Activated naive CD8-positive, alpha-beta T cell treated with anti-CD3 and anti-CD28 coated beads, Interleukin-2, amount 10 ng/mL, durations not matched to agents 7 days and 5 days (primary cell): ENCODE measurements at regions not wholly inside any gene's neighbourhood (a gene's known extent, or its start where the extent isn't known, plus 50 kb on each side); places are given as distances from the start of the nearest gene placed in this dataset.
"Not testable (repeated sequence)": the region's sequence is repeated elsewhere in the genome, so short reads cannot be mapped to it uniquely, and the experiment has no call there.

Experiments used
- ATAC-seq: fragments of 150-1000 bp; cut with Tn5 transposase; one replicate; pipeline ENCODE4 v1.10.0; 2021; ENCODE audit warnings: low read depth, moderate library complexity
- POLR2A ChIA-PET: fragments of 350-600 bp; sonication (Branson Sonifier 250); formaldehyde crosslinking; loops from one replicate; lab custom pipeline; 2021; ENCODE audit warnings: antibody characterized with exemption; lab: Charles Lee
- DNase-seq: peaks from one replicate; pipeline ENCODE4 v3.0.0; 2021
- H3K27ac Mint-ChIP-seq: one replicate; pipeline ENCODE4 v1.8.0; 2022; ENCODE audit warnings: mild to moderate bottlenecking, mixed read lengths
- H3K27me3 Mint-ChIP-seq: one replicate; pipeline ENCODE4 v1.8.0; 2022; ENCODE audit warnings: mild to moderate bottlenecking, moderate library complexity, mixed read lengths
- H3K36me3 Mint-ChIP-seq: one replicate; pipeline ENCODE4 v1.8.0; 2021; ENCODE audit warnings: mild to moderate bottlenecking, mixed read lengths
- H3K4me1 Mint-ChIP-seq: one replicate; pipeline ENCODE4 v1.8.0; 2021; ENCODE audit warnings: mixed read lengths
- H3K4me3 Mint-ChIP-seq: one replicate; pipeline ENCODE4 v1.8.0; 2022; ENCODE audit warnings: mild to moderate bottlenecking, moderate library complexity, mixed read lengths
- H3K9me3 Mint-ChIP-seq: one replicate; pipeline ENCODE4 v1.8.0; 2021; ENCODE audit warnings: mixed read lengths

DNA sequence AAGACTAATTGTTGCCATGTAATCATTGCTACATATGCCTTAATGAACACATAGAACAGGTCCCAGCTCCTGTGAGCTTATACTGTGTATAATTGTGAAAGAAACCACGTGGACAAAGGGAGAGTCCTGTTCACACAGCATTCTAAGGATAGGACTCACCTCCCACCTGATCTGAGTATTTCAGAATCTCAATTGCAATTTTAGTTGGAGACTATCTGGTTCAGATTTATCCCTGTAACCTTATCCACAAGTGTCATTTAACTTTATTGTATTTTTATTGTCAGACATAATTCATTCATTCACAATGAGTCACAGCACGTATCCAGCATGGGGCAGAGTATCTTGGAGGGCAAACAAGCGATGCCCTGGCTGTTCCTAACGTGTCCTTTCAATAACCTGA is 448.3 kb downstream of the NTRK2 start:
- Mint-ChIP-seq H3K4me3 (no peak overlapping the region), H3K9me3 (no peaks in the 10 kb centered on the region), H3K36me3 (no peaks in the 10 kb centered on the region), H3K27me3 (peaks cover 6% of the 10 kb centered on the region), H3K27ac (no peak overlapping the region), H3K4me1 (no peaks in the 10 kb centered on the region)
- DNase-seq (no peak), ATAC-seq (no peak)
- POLR2A ChIA-PET, result no interaction called here

DNA sequence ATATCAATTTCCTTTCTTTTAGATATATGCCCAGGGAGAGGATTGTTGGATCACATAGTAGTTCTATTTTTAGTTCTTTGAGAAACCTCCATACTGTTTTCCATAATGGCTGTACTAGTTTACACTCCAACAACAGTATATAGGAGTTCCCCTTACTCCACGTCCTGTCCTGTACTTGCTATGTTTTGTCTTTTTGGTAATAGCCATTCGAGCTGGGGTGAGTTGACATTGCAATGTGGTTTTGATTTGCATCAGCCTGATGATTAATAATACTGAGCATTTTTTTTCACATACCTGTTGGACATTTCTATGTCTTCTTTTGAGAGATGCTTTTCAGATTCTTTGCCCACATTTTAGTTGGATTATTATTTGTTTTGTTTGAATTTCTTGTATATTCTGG is 445.9 kb downstream of the NTRK2 start:
- Mint-ChIP-seq H3K4me1 (no peaks in the 10 kb centered on the region), H3K9me3 (no peaks in the 10 kb centered on the region), H3K4me3 (no peak overlapping the region), H3K36me3 (no peaks in the 10 kb centered on the region), H3K27me3 (peaks cover 7% of the 10 kb centered on the region), H3K27ac (no peak overlapping the region)
- POLR2A ChIA-PET, result no interaction called here
- ATAC-seq, result no peak
- DNase-seq, result no peak

DNA sequence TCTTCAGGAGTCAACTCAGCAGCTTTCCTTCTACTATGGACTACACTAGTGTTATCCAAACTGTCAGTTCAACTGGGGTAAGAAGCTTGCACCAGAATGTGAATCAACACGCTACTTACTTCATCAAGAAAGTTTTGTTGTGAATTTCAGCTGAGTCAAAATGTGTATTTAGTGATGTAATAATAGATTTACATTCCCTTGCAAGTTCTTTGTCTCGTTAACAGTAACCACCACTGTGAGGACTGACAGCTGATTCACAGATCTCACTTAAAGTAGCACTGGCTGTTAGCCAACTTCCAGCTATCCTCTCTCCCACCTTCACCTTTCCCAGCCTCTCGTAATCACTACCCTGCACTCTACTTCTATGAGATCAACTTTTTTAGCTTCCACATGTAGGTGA is 445.3 kb downstream of the NTRK2 start:
- ATAC-seq, result no peak
- Mint-ChIP-seq H3K4me3 (no peak overlapping the region), H3K4me1 (no peaks in the 10 kb centered on the region)

DNA sequence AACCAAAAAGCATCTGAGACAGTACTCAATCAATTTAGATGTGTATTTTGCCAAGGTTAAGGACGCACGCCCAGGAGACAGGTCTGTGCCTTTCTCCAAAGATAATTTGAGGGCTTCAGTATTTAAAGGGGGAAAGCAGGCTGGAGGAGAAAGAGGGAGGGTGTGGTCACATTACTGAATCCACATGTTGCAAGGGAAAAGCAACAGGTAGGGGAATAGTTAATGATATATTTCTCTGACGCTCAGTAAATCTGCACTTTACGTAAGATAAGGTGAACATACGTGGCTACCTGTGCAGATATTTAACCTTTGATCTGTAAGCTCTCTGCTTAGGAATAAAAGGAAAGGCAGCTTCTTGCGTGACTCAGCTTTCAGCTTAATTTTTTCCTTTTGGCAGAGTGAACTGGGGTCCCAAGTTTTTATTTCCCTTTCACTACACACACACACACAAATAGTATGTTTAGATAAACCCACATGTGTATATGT is 443.4 kb downstream of the NTRK2 start:
- Mint-ChIP-seq H3K27me3 (peaks cover 5% of the 10 kb centered on the region), H3K9me3 (no peaks in the 10 kb centered on the region), H3K4me1 (no peaks in the 10 kb centered on the region), H3K27ac (no peak overlapping the region), H3K4me3 (no peak overlapping the region), H3K36me3 (no peaks in the 10 kb centered on the region)
- ATAC-seq (no peak), DNase-seq (no peak)
- POLR2A ChIA-PET, result no interaction called here

More for the DNA sequence above, 445.3 kb downstream of the NTRK2 start:
- POLR2A ChIA-PET, result no interaction called here
- H3K27me3 Mint-ChIP-seq, result peaks cover 5% of the 10 kb centered on the region
- H3K36me3 Mint-ChIP-seq, result no peaks in the 10 kb centered on the region
- no peak overlapping the region for H3K27ac Mint-ChIP-seq
- DNase-seq, result no peak
- no peaks in the 10 kb centered on the region for H3K9me3 Mint-ChIP-seq

GRCh38 chr9:85112391-85112790 is 442.9 kb downstream of the NTRK2 start:
- no peaks in the 10 kb centered on the region for H3K4me1 Mint-ChIP-seq
- H3K27ac Mint-ChIP-seq, result no peak overlapping the region
- POLR2A ChIA-PET, result no interaction called here
- H3K36me3 Mint-ChIP-seq, result no peaks in the 10 kb centered on the region
- no peaks in the 10 kb centered on the region for H3K9me3 Mint-ChIP-seq
- no peak overlapping the region for H3K4me3 Mint-ChIP-seq
- peaks cover 2% of the 10 kb centered on the region for H3K27me3 Mint-ChIP-seq
- no peak for ATAC-seq
- DNase-seq, result no peak

DNA sequence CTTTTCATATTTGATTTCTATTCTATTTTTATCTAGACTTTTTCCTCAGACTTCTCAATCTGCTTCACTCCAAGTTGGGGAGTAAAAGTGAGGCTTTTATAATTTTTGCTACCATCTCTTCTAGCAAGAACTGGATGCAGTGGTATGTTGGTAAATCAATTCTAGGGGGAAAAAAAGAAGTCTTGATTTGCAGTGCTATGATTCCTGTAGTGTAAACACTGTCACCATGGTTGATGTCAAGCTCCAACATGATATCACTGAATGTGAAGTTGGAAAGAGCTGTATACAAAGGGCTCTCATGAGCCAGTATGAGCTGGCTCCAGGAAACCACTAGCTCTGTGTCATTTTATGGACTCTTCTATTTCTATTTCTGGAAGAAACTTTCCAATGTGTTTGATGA is 439.2 kb downstream of the NTRK2 start:
- ATAC-seq, result no peak
- no peaks in the 10 kb centered on the region for H3K4me1 Mint-ChIP-seq
- no peak overlapping the region for H3K27ac Mint-ChIP-seq
- POLR2A ChIA-PET, result no interaction called here
- H3K36me3 Mint-ChIP-seq, result no peaks in the 10 kb centered on the region
- no peaks in the 10 kb centered on the region for H3K9me3 Mint-ChIP-seq
- H3K27me3 Mint-ChIP-seq, result peaks cover 4% of the 10 kb centered on the region
- H3K4me3 Mint-ChIP-seq, result no peak overlapping the region
- DNase-seq, result no peak

DNA sequence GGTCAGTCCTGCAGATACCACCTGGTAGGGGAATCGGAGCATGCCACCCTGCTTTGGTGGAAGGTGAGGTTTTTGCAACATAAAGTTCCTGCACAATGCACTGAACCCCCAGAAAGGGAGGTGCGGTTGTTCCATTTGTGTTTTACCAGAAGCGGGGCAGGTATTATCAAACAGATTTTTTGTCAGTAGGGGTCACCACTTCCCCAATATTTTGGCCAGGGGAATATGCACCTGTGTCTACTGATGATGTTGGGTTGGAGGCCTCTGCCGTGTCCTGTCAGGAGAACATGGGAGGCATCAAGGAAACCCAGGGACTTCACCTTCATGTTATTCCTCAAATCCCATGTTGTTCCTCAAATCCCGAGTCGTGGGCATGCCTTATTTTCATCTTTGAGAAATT is 438.7 kb downstream of the NTRK2 start:
- H3K36me3 Mint-ChIP-seq, result no peaks in the 10 kb centered on the region
- ATAC-seq (no peak), DNase-seq (no peak)
- no peaks in the 10 kb centered on the region for H3K9me3 Mint-ChIP-seq
- POLR2A ChIA-PET, result no interaction called here
- H3K27ac Mint-ChIP-seq, result no peak overlapping the region
- H3K27me3 Mint-ChIP-seq, result peaks cover 4% of the 10 kb centered on the region
- no peak overlapping the region for H3K4me3 Mint-ChIP-seq
- no peaks in the 10 kb centered on the region for H3K4me1 Mint-ChIP-seq

- H3K27me3 Mint-ChIP-seq, result no peaks in the 10 kb centered on the region
- no peak overlapping the region for H3K27ac Mint-ChIP-seq
- ATAC-seq, result no peak
- H3K4me3 Mint-ChIP-seq, result no peak overlapping the region
- no peaks in the 10 kb centered on the region for H3K4me1 Mint-ChIP-seq
- H3K36me3 Mint-ChIP-seq, result no peaks in the 10 kb centered on the region
- DNase-seq, result no peak
- POLR2A ChIA-PET, result no interaction called here
- H3K9me3 Mint-ChIP-seq, result peaks cover 1% of the 10 kb centered on the region
These were observed 419.9 kb downstream of the NTRK2 start for GRCh38 chr9:85089188-85089969.

GRCh38 chr9:85081963-85082362 is 412.4 kb downstream of the NTRK2 start:
- no peak overlapping the region for H3K27ac Mint-ChIP-seq
- H3K4me3 Mint-ChIP-seq, result no peak overlapping the region
- no peaks in the 10 kb centered on the region for H3K27me3 Mint-ChIP-seq
- DNase-seq, result no peak
- H3K9me3 Mint-ChIP-seq, result no peaks in the 10 kb centered on the region
- POLR2A ChIA-PET, result no interaction called here
- ATAC-seq, result no peak
- H3K4me1 Mint-ChIP-seq, result no peaks in the 10 kb centered on the region
- no peaks in the 10 kb centered on the region for H3K36me3 Mint-ChIP-seq

DNA sequence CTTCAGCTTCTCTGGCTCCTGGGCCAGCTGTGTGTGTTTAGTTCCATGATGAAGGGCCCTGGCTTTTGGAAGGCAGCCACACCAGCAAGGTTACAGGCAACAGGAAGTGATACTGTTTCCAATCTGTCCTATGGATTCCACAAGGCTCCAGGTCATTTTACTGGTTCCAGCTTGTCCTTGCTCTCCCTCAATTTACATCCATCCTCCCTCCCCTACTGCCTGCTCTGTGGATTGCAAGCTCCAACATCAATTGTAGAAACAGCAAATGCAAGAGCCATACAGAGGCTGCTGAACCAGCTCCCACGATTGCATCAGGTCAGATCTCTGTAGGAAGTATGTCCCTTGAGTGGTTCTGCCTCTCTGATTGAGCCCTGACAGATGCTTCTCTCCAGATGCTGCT is 409.8 kb downstream of the NTRK2 start:
- H3K4me3 Mint-ChIP-seq, result no peak overlapping the region
- POLR2A ChIA-PET, result no interaction called here
- H3K27me3 Mint-ChIP-seq, result no peaks in the 10 kb centered on the region
- ATAC-seq, result no peak
- no peaks in the 10 kb centered on the region for H3K36me3 Mint-ChIP-seq
- H3K27ac Mint-ChIP-seq, result no peak overlapping the region
- no peaks in the 10 kb centered on the region for H3K4me1 Mint-ChIP-seq
- DNase-seq, result no peak
- H3K9me3 Mint-ChIP-seq, result peaks cover 1% of the 10 kb centered on the region

- H3K36me3 Mint-ChIP-seq, result no peaks in the 10 kb centered on the region
- POLR2A ChIA-PET, result no interaction called here
- no peak overlapping the region for H3K4me3 Mint-ChIP-seq
- H3K27ac Mint-ChIP-seq, result no peak overlapping the region
- H3K27me3 Mint-ChIP-seq, result no peaks in the 10 kb centered on the region
- DNase-seq, result no peak
- peaks cover 1% of the 10 kb centered on the region for H3K9me3 Mint-ChIP-seq
- no peaks in the 10 kb centered on the region for H3K4me1 Mint-ChIP-seq
- ATAC-seq, result no peak
These were observed 408.4 kb downstream of the NTRK2 start for GRCh38 chr9:85077944-85078343.

GRCh38 chr9:85077146-85077545 is 407.6 kb downstream of the NTRK2 start:
- ATAC-seq, H3K27me3 Mint-ChIP-seq, H3K27ac Mint-ChIP-seq, H3K4me3 Mint-ChIP-seq, POLR2A ChIA-PET, H3K36me3 Mint-ChIP-seq, DNase-seq, H3K9me3 Mint-ChIP-seq, H3K4me1 Mint-ChIP-seq: not testable (repeated sequence)
